Stimulated activated CD4-positive, alpha-beta T cell treated with anti-CD3 and anti-CD28 coated beads, Interleukin-15, amount 100 ng/mL, for 1 hour (primary cell): ENCODE measurements at regions not wholly inside any gene's neighbourhood (a gene's known extent, or its start where the extent isn't known, plus 50 kb on each side); places are given as distances from the start of the nearest gene placed in this dataset.

Experiments
- DNase-seq, 2 donors: peaks; one replicate each; pipeline ENCODE4 v3.0.0-alpha.2; 2020; ENCODE audit warnings: low read depth in 1 of 2, low spot score in 1 of 2

GRCh38 chr11:45036010-45036409 lies 85.3 kb upstream of the TP53I11 start:
- no peak for DNase-seq

GRCh38 chr11:45036733-45037132 lies 86.0 kb upstream of the TP53I11 start:
- no peak for DNase-seq

GRCh38 chr11:45037434-45038005 lies 86.8 kb upstream of the TP53I11 start:
- no peak for DNase-seq

- DNase-seq: no peak
Observed at GRCh38 chr11:45038923-45039322, 88.2 kb upstream of the TP53I11 start.

GRCh38 chr11:45041596-45041995 lies 90.9 kb upstream of the TP53I11 start:
- no peak for DNase-seq

- no peak for DNase-seq
Observed at GRCh38 chr11:45042560-45042959, 91.9 kb upstream of the TP53I11 start.

- DNase-seq: no peak
Observed at GRCh38 chr11:45043755-45044475, 93.2 kb upstream of the TP53I11 start.

- DNase-seq: no peak
Observed at GRCh38 chr11:45045683-45046471, 95.2 kb upstream of the TP53I11 start.

GRCh38 chr11:45048313-45048841 lies 97.7 kb upstream of the TP53I11 start:
- DNase-seq: no peak

GRCh38 chr11:45048870-45049691 lies 97.4 kb upstream of the PRDM11 start:
- DNase-seq: no peak

- DNase-seq: no peak
Observed at GRCh38 chr11:45050111-45050510, 96.3 kb upstream of the PRDM11 start.

GRCh38 chr11:45051621-45052020 lies 94.8 kb upstream of the PRDM11 start:
- DNase-seq: no peak

- DNase-seq: no peak
Observed at GRCh38 chr11:45052361-45052760, 94.1 kb upstream of the PRDM11 start.

GRCh38 chr11:45053736-45054446 lies 92.5 kb upstream of the PRDM11 start:
- DNase-seq: no peak

GRCh38 chr11:45054956-45055355 lies 91.5 kb upstream of the PRDM11 start:
- DNase-seq: no peak

- DNase-seq: no peak
Observed at GRCh38 chr11:45056529-45056928, 89.9 kb upstream of the PRDM11 start.

- DNase-seq: no peak
Observed at GRCh38 chr11:45057938-45058646, 88.3 kb upstream of the PRDM11 start.

GRCh38 chr11:45058647-45058950 lies 87.8 kb upstream of the PRDM11 start:
- no peak for DNase-seq

- DNase-seq: no peak
Observed at GRCh38 chr11:45060707-45061106, 85.7 kb upstream of the PRDM11 start.

GRCh38 chr11:45061641-45062040 lies 84.8 kb upstream of the PRDM11 start:
- no peak for DNase-seq
